ENCODE measurements at regions not wholly inside any gene's neighbourhood (a gene's known extent, or its start where the extent isn't known, plus 50 kb on each side); places are given as distances from the start of the nearest gene placed in this dataset.

DNA sequence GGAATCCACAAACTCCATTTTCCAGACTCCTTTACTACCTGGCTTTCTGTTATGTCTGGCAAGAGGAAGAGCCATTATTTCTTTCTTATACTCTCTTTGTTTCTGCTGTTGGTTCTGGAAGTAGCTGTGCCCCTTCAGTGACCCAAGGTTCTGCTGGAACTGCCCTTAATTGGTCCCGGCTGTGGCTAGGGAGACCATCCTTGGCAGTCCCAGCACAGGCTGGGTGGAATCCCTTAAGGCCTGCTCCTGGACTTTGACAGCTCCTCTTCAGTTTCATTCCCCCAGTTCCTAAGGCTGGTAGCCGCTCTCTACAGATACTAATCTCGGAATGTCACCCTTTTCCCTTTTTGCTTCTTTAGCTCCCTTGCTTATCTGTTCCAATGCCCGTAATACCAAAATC lies 81.9 kb upstream of the GLIS3 start:
- TF ChIP-seq, protein P1, sequence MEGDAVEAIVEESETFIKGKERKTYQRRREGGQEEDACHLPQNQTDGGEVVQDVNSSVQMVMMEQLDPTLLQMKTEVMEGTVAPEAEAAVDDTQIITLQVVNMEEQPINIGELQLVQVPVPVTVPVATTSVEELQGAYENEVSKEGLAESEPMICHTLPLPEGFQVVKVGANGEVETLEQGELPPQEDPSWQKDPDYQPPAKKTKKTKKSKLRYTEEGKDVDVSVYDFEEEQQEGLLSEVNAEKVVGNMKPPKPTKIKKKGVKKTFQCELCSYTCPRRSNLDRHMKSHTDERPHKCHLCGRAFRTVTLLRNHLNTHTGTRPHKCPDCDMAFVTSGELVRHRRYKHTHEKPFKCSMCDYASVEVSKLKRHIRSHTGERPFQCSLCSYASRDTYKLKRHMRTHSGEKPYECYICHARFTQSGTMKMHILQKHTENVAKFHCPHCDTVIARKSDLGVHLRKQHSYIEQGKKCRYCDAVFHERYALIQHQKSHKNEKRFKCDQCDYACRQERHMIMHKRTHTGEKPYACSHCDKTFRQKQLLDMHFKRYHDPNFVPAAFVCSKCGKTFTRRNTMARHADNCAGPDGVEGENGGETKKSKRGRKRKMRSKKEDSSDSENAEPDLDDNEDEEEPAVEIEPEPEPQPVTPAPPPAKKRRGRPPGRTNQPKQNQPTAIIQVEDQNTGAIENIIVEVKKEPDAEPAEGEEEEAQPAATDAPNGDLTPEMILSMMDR (conservative IDR thresholded peaks at IDR 0.05; ENCODE audit: low read depth), result no peak
- ChIA-PET CTCF (no interaction called here), POLR2A (ENCODE audit: low non-redundant PET) (no interaction called here)
- DNase-seq (ENCODE audit: low spot score), result no peak
- H3K27ac ChIP-seq, result no peak overlapping the region

DNA sequence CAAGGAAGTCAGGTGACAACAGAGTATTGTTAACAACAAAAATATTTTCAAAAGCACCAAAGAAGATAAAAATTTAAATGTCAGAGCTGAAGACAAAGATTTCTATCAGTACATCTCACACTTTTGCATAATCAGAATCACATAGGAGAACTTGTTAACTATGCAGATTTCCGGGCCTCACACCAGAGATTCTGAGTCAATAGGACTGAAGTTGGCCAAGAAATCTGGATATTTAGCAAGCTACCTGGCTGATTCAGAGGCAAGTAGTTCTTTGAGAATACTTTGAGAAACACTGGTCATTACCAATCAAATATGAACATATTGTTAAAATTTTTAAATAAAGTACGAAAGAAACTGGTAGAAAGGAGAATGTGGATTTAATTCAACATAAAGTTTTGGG lies 80.5 kb upstream of the GLIS3 start:
- H3K27ac ChIP-seq, result no peak overlapping the region
- ChIA-PET POLR2A (ENCODE audit: low non-redundant PET) (no interaction called here), CTCF (no interaction called here)
- no peak for DNase-seq (ENCODE audit: low spot score)
- TF ChIP-seq, protein P1 (conservative IDR thresholded peaks at IDR 0.05; ENCODE audit: low read depth), result no peak

DNA sequence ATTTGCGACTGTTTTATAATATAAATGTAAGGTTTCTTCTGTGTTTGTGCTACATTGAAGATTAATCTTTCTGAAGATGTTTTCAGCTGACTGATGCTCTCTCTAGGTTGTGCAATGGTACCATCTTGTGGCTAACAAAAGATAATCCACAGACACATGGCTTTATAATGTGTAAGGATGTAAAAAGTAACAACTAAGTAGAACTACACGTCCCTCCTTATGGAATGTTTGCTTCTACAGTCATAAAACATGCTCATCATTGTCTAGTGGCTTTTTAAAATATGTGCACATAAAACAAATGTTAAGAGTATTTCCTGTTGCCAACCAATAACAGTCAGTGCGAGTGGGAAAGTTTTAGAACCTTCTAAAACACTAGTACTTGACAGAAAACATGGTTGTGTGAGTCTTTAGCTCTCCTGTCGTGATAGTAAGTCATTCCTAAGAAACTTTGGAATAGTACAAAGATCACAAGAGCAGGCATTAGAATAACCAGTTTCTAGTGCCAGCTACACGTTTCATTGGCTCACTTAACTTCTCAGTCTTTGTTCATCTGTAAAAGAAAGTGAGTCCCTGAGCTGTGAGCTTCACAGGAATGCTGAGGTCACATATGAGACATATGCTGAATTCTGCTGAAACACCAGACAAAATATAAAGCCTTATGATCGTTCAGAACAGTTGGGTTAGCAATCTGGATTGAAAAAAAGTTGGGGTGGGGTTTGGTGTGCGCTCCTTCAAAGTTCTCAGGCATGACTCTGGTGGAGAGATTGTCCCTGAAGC lies 75.7 kb upstream of the GLIS3 start:
- ChIA-PET CTCF (interaction anchor here (0.5 to 1.1 kb wide), 7 partner anchors 42 to 994 kb away, joined by 3 to 5 read pairs (median 4); no protein-coding TSS in a partner anchor), POLR2A (ENCODE audit: low non-redundant PET) (no interaction called here)
- no peak overlapping the region for H3K27ac ChIP-seq
- TF ChIP-seq, protein P1 (conservative IDR thresholded peaks at IDR 0.05; ENCODE audit: low read depth), result peak; percentile 65
- peak; percentile 20 for DNase-seq (ENCODE audit: low spot score)

DNA sequence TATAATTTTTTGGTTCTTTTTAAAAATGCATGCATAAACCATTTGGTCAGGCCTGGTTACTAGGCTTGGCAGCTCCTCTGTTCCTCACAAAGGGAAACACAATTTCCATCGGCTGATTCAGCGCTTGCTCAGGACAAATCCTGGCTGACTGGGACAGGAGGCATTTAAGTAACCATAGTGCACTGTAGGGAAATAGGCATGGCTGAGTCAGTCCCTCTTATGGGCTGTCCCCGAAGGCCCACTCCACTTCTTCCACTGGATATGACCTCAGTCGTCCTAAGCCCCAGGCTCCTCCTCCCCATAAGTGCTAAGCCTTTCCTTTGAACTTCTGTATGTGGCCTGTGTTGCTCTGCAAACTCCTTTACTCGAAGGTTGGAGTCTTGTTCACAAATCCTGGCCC lies 71.2 kb upstream of the GLIS3 start:
- POLR2A ChIA-PET (ENCODE audit: low non-redundant PET), result no interaction called here
- TF ChIP-seq, protein P1 (conservative IDR thresholded peaks at IDR 0.05; ENCODE audit: low read depth), result no peak
- CTCF ChIA-PET, result no interaction called here
- peak; percentile 31 for DNase-seq (ENCODE audit: low spot score)
- H3K27ac ChIP-seq, result no peak overlapping the region

DNA sequence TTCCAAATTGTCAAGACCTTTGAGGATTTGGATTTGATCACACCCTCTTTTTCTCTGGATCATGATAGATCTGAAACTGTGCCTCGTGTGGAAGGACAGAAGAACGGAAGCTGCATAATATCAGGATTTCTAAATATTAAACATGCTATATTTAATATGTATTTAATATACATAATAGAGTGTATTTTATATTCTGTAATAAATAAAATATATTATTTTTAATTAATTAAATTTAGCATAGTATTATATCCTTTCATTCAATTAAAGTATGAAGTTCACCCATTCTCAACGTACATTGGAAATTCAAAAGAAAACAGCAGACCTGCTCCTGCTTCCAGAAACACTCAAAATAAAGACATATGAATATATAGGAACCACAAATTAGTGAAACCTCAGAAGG lies 70.6 kb upstream of the GLIS3 start:
- ChIA-PET POLR2A (ENCODE audit: low non-redundant PET) (no interaction called here), CTCF (no interaction called here)
- DNase-seq (ENCODE audit: low spot score), result no peak
- H3K27ac ChIP-seq, result no peak overlapping the region
- TF ChIP-seq, protein P1 (conservative IDR thresholded peaks at IDR 0.05; ENCODE audit: low read depth), result no peak

DNA sequence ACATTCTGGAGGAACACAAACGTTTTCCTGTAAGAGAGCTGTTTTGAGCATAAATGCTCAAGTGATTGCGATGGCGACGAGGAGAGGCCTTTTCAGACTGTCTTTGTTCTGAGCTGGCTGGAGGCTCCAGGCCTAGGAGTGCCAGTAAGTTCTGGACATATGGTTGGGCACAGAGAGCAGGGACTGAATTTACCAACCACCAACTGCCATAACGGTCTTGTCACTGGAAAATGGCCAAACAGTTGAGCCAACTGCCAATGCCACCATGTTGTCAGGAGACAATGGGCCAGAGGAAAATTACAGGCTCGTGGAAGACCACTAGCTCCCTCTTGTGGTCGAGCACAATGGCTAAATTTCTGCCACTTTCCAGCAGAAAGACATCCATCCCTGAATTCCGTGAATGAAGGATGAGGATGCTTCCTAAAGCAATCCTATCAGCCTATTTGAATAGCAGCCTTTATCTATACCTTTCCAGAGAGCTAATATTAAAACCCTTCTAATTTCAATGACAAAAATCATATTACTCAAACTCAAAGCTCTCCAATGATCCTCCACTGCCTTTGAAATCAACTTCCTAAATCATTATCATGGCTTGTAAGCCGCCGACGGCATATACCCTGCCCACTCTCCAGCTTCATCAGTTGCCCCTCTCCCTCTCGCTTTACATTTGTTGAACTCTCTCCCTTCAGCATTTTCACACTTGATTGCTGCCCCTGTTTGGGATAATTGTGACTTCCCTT lies 66.9 kb upstream of the GLIS3 start:
- TF ChIP-seq, protein P1 (conservative IDR thresholded peaks at IDR 0.05; ENCODE audit: low read depth), result peak; percentile 67
- H3K27ac ChIP-seq, result no peak overlapping the region
- POLR2A ChIA-PET (ENCODE audit: low non-redundant PET), result no interaction called here
- CTCF ChIA-PET, result interaction anchor here (0.6 to 2.9 kb wide), 8 partner anchors 12 to 1414 kb away, joined by 3 to 32 read pairs (median 4); no protein-coding TSS in a partner anchor
- DNase-seq (ENCODE audit: low spot score), result peak; percentile 6

Data from RWPE1 (cell line).